GM12891 (cell line): ENCODE measurements at regions not wholly inside any gene's neighbourhood (a gene's known extent, or its start where the extent isn't known, plus 50 kb on each side); places are given as distances from the start of the nearest gene placed in this dataset.

Experiments
- POLR2A ChIP-seq: IDR thresholded peaks from 2 replicates; pipeline ENCODE4 v1.6.1; 2011; ENCODE audit warnings: low read depth, low read length, control low read depth
- POLR2AphosphoS5 ChIP-seq: IDR thresholded peaks from 2 replicates; pipeline ENCODE4 v1.6.1; 2011; ENCODE audit warnings: low read depth, low read length, control low read depth
- POU2F2 ChIP-seq: IDR thresholded peaks from 2 replicates; pipeline ENCODE4 v1.6.1; 2011; ENCODE audit warnings: low read depth, mild to moderate bottlenecking, control low read depth, low read length, moderate library complexity
- TAF1 ChIP-seq: IDR thresholded peaks from 2 replicates; pipeline ENCODE4 v1.6.1; 2011; ENCODE audit warnings: low read depth, low read length, control low read depth

DNA sequence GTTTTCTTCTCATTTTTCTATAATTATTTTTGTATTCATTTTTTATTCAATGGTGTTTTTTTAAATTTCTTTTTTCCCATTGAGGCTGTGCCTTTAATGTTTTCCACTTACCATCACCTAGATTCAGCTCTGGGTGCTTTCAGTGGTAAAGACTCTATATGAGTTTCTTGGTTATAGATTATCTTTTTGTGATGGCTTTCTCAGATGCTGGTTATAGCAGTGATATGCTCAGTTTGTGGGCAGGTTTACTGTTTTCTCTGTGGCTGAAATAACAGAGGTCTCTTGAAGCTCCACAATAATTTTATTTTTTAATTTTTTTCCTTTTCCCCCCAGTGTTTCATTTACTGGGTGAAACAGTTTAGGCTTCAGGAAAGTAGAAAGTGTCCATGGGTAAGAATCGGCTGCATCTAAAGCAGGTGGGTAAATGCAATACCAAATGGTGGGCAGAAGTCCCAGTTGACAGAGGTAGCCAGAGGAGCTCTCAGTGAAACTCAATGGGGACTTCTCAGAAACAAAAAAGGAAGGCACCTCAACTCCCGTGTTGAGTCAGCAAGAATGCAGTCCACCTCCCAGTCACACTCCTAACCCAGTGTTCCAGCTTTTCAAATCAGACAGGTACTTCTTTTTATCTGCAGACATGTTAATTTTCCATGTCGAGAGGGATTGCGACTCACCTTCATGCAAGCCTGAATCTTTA, 106.7 kb downstream of the KDM5D start:
- TF ChIP-seq POLR2A (no peak), POLR2AphosphoS5 (no peak), TAF1 (no peak), POU2F2 (no peak)
